ENCODE measurements at regions not wholly inside any gene's neighbourhood (a gene's known extent, or its start where the extent isn't known, plus 50 kb on each side); places are given as distances from the start of the nearest gene placed in this dataset.

DNA sequence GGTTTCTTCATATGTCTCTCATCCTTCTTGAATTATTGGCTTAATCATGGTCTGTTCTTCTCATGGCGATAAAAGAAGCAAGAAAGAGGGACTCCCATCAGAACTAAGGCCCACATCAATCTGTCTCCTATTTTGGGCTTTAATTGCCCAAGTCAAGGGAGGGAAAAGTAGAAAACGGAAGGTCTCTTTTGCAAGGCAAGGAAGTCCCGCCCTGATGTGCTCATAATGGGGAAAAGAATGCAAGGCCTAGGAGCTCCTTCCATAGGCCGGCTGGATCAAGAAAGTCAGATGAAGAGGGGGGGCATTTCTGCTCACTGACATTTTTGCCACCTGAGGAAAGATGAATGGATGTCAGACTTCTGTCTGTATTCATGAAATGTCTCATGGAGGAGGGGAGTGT lies 127.7 kb upstream of the RPS6KA3 start:
- TF ChIP-seq, protein P1, sequence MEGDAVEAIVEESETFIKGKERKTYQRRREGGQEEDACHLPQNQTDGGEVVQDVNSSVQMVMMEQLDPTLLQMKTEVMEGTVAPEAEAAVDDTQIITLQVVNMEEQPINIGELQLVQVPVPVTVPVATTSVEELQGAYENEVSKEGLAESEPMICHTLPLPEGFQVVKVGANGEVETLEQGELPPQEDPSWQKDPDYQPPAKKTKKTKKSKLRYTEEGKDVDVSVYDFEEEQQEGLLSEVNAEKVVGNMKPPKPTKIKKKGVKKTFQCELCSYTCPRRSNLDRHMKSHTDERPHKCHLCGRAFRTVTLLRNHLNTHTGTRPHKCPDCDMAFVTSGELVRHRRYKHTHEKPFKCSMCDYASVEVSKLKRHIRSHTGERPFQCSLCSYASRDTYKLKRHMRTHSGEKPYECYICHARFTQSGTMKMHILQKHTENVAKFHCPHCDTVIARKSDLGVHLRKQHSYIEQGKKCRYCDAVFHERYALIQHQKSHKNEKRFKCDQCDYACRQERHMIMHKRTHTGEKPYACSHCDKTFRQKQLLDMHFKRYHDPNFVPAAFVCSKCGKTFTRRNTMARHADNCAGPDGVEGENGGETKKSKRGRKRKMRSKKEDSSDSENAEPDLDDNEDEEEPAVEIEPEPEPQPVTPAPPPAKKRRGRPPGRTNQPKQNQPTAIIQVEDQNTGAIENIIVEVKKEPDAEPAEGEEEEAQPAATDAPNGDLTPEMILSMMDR (conservative IDR thresholded peaks at IDR 0.05 in 1 of 2, IDR thresholded peaks at IDR 0.05 in 1 of 2; ENCODE audit: extremely low read depth in 1 of 2, insufficient read depth in 1 of 2, low read depth in 1 of 2, low read length in 2 of 2) = no peak
- TF ChIP-seq EZH2 (IDR thresholded peaks at IDR 0.05; ENCODE audit: borderline replicate concordance, low read length) = no peak

All from mammary epithelial cell (primary cell).